ENCODE measurements at regions not wholly inside any gene's neighbourhood (a gene's known extent, or its start where the extent isn't known, plus 50 kb on each side); places are given as distances from the start of the nearest gene placed in this dataset.

DNA sequence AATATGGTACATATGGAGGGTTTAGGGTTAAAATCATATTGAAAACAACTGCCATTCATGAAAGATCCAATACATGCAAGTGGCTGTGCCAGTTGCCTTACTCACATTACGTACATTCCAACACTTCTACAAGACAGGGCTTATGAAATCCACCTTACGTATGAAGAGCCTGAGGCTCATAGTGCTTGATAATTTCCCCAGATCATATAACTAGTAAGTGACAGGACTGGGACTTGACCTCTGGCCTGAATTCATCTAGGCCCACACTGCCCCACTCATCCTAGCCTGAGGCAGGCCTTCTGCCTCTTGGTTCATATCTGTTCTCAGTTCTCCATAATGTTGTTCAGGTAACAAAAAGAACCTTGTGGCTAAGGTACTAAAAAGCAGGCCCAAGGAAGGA is 226.3 kb downstream of the FGF13 start:
- POLR2A ChIA-PET = no interaction called here
- H3K27ac ChIP-seq (ENCODE audit: control insufficient read depth, insufficient read depth) = no peak overlapping the region
- no peak for ATAC-seq
- DNase-seq (ENCODE audit: low read depth, low spot score) = no peak
- no peak overlapping the region for H3K4me2 ChIP-seq (ENCODE audit: control insufficient read depth, insufficient read depth)
- 48% methylated on average over 2 of the region's 2 CpGs for WGBS (ENCODE audit: insufficient coverage, insufficient replicate concordance, low lambda C conversion rate, missing lambda C conversion rate)
- FAIRE-seq = no peak
- BruUV-seq (replicated peaks) = no TSS peak
- CTCF ChIA-PET = no interaction called here
- no peaks in the 10 kb centered on the region for H3K9me3 ChIP-seq (replicated peaks; ENCODE audit: control insufficient read depth, insufficient read depth, low read length)
- H3K4me3 ChIP-seq = no peak overlapping the region
- H4K20me1 ChIP-seq (ENCODE audit: control insufficient read depth, insufficient read depth) = no peaks in the 10 kb centered on the region
- intact Hi-C loops (cut with micrococcal nuclease; ENCODE audit: unreplicated experiment) = no loop called here
- H3K36me3 ChIP-seq (ENCODE audit: control insufficient read depth in 2 of 2, insufficient read depth in 2 of 2, low read length in 1 of 2) = no peaks in the 10 kb centered on the region
- H3K79me2 ChIP-seq (ENCODE audit: control insufficient read depth, insufficient read depth, low read length) = no peaks in the 10 kb centered on the region
- no peaks in the 10 kb centered on the region for H3K27me3 ChIP-seq (replicated peaks in 1 of 2; ENCODE audit: control insufficient read depth in 2 of 2, insufficient read depth in 2 of 2, low read length in 1 of 2)
- in situ Hi-C loops (cut with MboI) = no loop called here
- no peaks in the 10 kb centered on the region for H3K4me1 ChIP-seq (ENCODE audit: control insufficient read depth, insufficient read depth, low read length)
- RAD21 ChIA-PET (ENCODE audit: unreplicated experiment) = no interaction called here
- no peak overlapping the region for H2AFZ ChIP-seq (ENCODE audit: control insufficient read depth, low read depth, low read length)
- no peak overlapping the region for H3K9ac ChIP-seq (ENCODE audit: control insufficient read depth, insufficient read depth, low read length)
- SMC1A ChIA-PET (ENCODE audit: uncharacterized antibody, unreplicated experiment) = no interaction called here
- TF ChIP-seq IRF4 (IDR thresholded peaks at IDR 0.05; ENCODE audit: low read depth, low read length) = no peak
- TF ChIP-seq EGR1 (IDR thresholded peaks at IDR 0.05; ENCODE audit: borderline replicate concordance in 1 of 2, low read depth in 2 of 2, low read length in 2 of 2) = no peak
- no peak for TF ChIP-seq FOXK2 (IDR thresholded peaks at IDR 0.05)
- TF ChIP-seq BCLAF1 (IDR thresholded peaks at IDR 0.05) = no peak
- TF ChIP-seq SIX5 (IDR thresholded peaks at IDR 0.05; ENCODE audit: low read depth, low read length, severe bottlenecking) = no peak
- TF ChIP-seq ZNF274 (IDR thresholded peaks at IDR 0.05; ENCODE audit: insufficient read depth, insufficient read length) = no peak
- TF ChIP-seq GATAD2B (conservative IDR thresholded peaks at IDR 0.05; ENCODE audit: low read depth) = no peak
- no peak for TF ChIP-seq STAT1 (conservative IDR thresholded peaks at IDR 0.05)
- TF ChIP-seq FOS (IDR thresholded peaks at IDR 0.05; ENCODE audit: borderline replicate concordance, extremely low read depth, insufficient read length) = no peak
- no peak for TF ChIP-seq TCF7 (IDR thresholded peaks at IDR 0.05; ENCODE audit: borderline replicate concordance)
- TF ChIP-seq, protein P1, sequence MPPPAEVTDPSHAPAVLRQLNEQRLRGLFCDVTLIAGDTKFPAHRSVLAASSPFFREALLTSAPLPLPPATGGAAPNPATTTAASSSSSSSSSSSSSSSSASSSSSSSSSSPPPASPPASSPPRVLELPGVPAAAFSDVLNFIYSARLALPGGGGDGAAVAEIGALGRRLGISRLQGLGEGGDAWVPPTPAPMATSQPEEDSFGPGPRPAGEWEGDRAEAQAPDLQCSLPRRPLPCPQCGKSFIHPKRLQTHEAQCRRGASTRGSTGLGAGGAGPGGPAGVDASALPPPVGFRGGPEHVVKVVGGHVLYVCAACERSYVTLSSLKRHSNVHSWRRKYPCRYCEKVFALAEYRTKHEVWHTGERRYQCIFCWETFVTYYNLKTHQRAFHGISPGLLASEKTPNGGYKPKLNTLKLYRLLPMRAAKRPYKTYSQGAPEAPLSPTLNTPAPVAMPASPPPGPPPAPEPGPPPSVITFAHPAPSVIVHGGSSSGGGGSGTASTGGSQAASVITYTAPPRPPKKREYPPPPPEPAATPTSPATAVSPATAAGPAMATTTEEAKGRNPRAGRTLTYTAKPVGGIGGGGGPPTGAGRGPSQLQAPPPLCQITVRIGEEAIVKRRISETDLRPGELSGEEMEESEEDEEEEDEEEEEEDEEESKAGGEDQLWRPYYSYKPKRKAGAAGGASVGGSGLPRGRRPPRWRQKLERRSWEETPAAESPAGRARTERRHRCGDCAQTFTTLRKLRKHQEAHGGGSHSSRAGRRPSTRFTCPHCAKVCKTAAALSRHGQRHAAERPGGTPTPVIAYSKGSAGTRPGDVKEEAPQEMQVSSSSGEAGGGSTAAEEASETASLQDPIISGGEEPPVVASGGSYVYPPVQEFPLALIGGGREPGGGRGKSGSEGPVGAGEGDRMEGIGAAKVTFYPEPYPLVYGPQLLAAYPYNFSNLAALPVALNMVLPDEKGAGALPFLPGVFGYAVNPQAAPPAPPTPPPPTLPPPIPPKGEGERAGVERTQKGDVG (CRISPR knock-in tag; IDR thresholded peaks at IDR 0.05) = no peak
- TF ChIP-seq SUPT20H (IDR thresholded peaks at IDR 0.05; ENCODE audit: borderline replicate concordance, control insufficient read depth, low read depth, low read length) = no peak
- no peak for TF ChIP-seq MXI1 (IDR thresholded peaks at IDR 0.05; ENCODE audit: low read depth, low read length)
- TF ChIP-seq, protein P2, sequence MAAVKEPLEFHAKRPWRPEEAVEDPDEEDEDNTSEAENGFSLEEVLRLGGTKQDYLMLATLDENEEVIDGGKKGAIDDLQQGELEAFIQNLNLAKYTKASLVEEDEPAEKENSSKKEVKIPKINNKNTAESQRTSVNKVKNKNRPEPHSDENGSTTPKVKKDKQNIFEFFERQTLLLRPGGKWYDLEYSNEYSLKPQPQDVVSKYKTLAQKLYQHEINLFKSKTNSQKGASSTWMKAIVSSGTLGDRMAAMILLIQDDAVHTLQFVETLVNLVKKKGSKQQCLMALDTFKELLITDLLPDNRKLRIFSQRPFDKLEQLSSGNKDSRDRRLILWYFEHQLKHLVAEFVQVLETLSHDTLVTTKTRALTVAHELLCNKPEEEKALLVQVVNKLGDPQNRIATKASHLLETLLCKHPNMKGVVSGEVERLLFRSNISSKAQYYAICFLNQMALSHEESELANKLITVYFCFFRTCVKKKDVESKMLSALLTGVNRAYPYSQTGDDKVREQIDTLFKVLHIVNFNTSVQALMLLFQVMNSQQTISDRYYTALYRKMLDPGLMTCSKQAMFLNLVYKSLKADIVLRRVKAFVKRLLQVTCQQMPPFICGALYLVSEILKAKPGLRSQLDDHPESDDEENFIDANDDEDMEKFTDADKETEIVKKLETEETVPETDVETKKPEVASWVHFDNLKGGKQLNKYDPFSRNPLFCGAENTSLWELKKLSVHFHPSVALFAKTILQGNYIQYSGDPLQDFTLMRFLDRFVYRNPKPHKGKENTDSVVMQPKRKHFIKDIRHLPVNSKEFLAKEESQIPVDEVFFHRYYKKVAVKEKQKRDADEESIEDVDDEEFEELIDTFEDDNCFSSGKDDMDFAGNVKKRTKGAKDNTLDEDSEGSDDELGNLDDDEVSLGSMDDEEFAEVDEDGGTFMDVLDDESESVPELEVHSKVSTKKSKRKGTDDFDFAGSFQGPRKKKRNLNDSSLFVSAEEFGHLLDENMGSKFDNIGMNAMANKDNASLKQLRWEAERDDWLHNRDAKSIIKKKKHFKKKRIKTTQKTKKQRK (IDR thresholded peaks at IDR 0.05; ENCODE audit: low read depth, low read length) = no peak
